Prostate gland (tissue), 2 donors: ENCODE measurements at regions not wholly inside any gene's neighbourhood (a gene's known extent, or its start where the extent isn't known, plus 50 kb on each side); places are given as distances from the start of the nearest gene placed in this dataset.

ENCODE experiments used
- CTCF ChIP-seq, 4 experiments: fragments of 200-600 bp in 2 of 4; fragments of 450-650 bp in 2 of 4; sonication (generic) in 2 of 4; IDR thresholded peaks; 1 replicate in 3 of 4; 2 replicates in 1 of 4; pipeline ENCODE4 v1.5.1; 2016 to 2019; ENCODE audit warnings: antibody characterized with exemption in 4 of 4, mild to moderate bottlenecking in 2 of 4, moderate library complexity in 2 of 4
- POLR2A ChIP-seq: fragments of 450-650 bp; IDR thresholded peaks from one replicate; pipeline ENCODE4 v1.6.1; 2016; ENCODE audit warnings: antibody characterized with exemption, mild to moderate bottlenecking
- POLR2AphosphoS5 ChIP-seq: sonication (generic); formaldehyde crosslinking; IDR thresholded peaks from one replicate; pipeline ENCODE4 v1.6.1; 2017; ENCODE audit warnings: antibody characterized with exemption

GRCh38 chr2:84273406-84273805 lies 185.7 kb downstream of the SUCLG1 start:
- TF ChIP-seq POLR2AphosphoS5: no peak
- TF ChIP-seq POLR2A: no peak
- no peak for TF ChIP-seq CTCF (IDR thresholded peaks at IDR 0.05)
